HEK293 (cell line): ENCODE measurements at regions not wholly inside any gene's neighbourhood (a gene's known extent, or its start where the extent isn't known, plus 50 kb on each side); places are given as distances from the start of the nearest gene placed in this dataset.

Source experiments
- CTCF ChIA-PET: fragments of 350-600 bp; formaldehyde crosslinking; extraction: SDS; loops from one replicate; lab custom pipeline; 2021; ENCODE audit warnings: antibody characterized with exemption; lab: Yijun Ruan, JAX
- POLR2A ChIA-PET: fragments of 300-600 bp; formaldehyde crosslinking; extraction: SDS; loops from one replicate; lab custom pipeline; 2020; ENCODE audit warnings: antibody characterized with exemption, inconsistent platforms; lab: Yijun Ruan, JAX
- H3K27ac ChIP-seq: fragments of 200-500 bp; sonication (Bioruptor generic); 2 replicates; pipeline ENCODE4 v1.5.1; 2014; ENCODE audit warnings: low read depth, low read length, control low read depth, inconsistent platforms; ENCODE audit errors: extremely low read depth
- H3K36me3 ChIP-seq, 2 experiments: fragments of 200-500 bp in 1 of 2; sonication (Bioruptor generic) in 1 of 2; 1 replicate in 1 of 2; 2 replicates in 1 of 2; pipeline ENCODE4 v1.5.1; 2014 to 2017; ENCODE audit warnings: inconsistent platforms in 2 of 2, low read length in 2 of 2; ENCODE audit not compliant: control insufficient read depth in 2 of 2, insufficient read depth in 1 of 2
- H3K4me1 ChIP-seq: fragments of 200-500 bp; sonication (Bioruptor generic); 2 replicates; pipeline ENCODE4 v1.5.1; 2014; ENCODE audit warnings: mild to moderate bottlenecking, low read length, inconsistent platforms; ENCODE audit not compliant: control insufficient read depth, insufficient read depth
- H3K4me3 ChIP-seq: 2 replicates; pipeline ENCODE4 v1.5.1; 2011; ENCODE audit warnings: low read depth, mild to moderate bottlenecking, control low read depth, low read length, moderate library complexity
- H3K9me3 ChIP-seq: fragments of 200-500 bp; sonication (Bioruptor generic); 2 replicates; pipeline ENCODE4 v1.5.1; 2014; ENCODE audit warnings: low read depth, low read length, inconsistent platforms; ENCODE audit not compliant: control insufficient read depth, insufficient read depth
- TSHZ1 ChIP-seq: fragments of 450-650 bp; formaldehyde crosslinking; IDR thresholded peaks from 2 replicates; pipeline ENCODE4 v1.5.1; 2016; ENCODE audit warnings: missing biosample characterization, missing genetic modification characterization, borderline replicate concordance
- ZBTB20 ChIP-seq: fragments of 450-650 bp; formaldehyde crosslinking; IDR thresholded peaks from 2 replicates; pipeline ENCODE4 v1.5.1; 2016; ENCODE audit warnings: missing biosample characterization, missing genetic modification characterization
- ZNF157 ChIP-seq: fragments of 450-650 bp; formaldehyde crosslinking; IDR thresholded peaks from 2 replicates; pipeline ENCODE4 v1.5.1; 2016; ENCODE audit warnings: missing biosample characterization, missing genetic modification characterization
- ZNF211 ChIP-seq: fragments of 450-650 bp; formaldehyde crosslinking; IDR thresholded peaks from 2 replicates; pipeline ENCODE4 v1.5.1; 2016; ENCODE audit warnings: low read depth, missing biosample characterization, missing genetic modification characterization
- ZNF24 ChIP-seq: fragments of 450-650 bp; formaldehyde crosslinking; IDR thresholded peaks from 2 replicates; pipeline ENCODE4 v1.5.1; 2016; ENCODE audit warnings: missing biosample characterization, missing genetic modification characterization
- ZNF341 ChIP-seq: fragments of 450-650 bp; formaldehyde crosslinking; IDR thresholded peaks from 2 replicates; pipeline ENCODE4; 2016; ENCODE audit warnings: low read depth, missing biosample characterization, missing genetic modification characterization
- ZNF473 ChIP-seq: fragments of 450-650 bp; formaldehyde crosslinking; IDR thresholded peaks from 2 replicates; pipeline ENCODE4 v1.5.1; 2017; ENCODE audit warnings: missing biosample characterization, missing genetic modification characterization
- ZNF488 ChIP-seq: fragments of 450-650 bp; formaldehyde crosslinking; IDR thresholded peaks from 2 replicates; pipeline ENCODE4 v1.5.1; 2016; ENCODE audit warnings: missing biosample characterization, missing genetic modification characterization
- ZNF501 ChIP-seq: fragments of 450-650 bp; formaldehyde crosslinking; IDR thresholded peaks from 2 replicates; pipeline ENCODE4 v1.5.1; 2016; ENCODE audit warnings: missing biosample characterization, missing genetic modification characterization
- ZNF514 ChIP-seq: fragments of 450-650 bp; formaldehyde crosslinking; IDR thresholded peaks from 2 replicates; pipeline ENCODE4 v1.5.1; 2016; ENCODE audit warnings: missing biosample characterization, missing genetic modification characterization
- ZNF544 ChIP-seq: fragments of 450-650 bp; formaldehyde crosslinking; IDR thresholded peaks from 2 replicates; pipeline ENCODE4 v1.5.0; 2017; ENCODE audit warnings: missing biosample characterization, missing genetic modification characterization
- ZNF768 ChIP-seq: fragments of 450-650 bp; formaldehyde crosslinking; IDR thresholded peaks from 2 replicates; pipeline ENCODE4 v1.5.1; 2018; ENCODE audit warnings: missing biosample characterization, mild to moderate bottlenecking, missing genetic modification characterization
- ZNF776 ChIP-seq: fragments of 450-650 bp; formaldehyde crosslinking; IDR thresholded peaks from 2 replicates; pipeline ENCODE4 v1.5.0; 2017; ENCODE audit warnings: missing biosample characterization, missing genetic modification characterization, borderline replicate concordance
- ZNF792 ChIP-seq: fragments of 450-650 bp; formaldehyde crosslinking; IDR thresholded peaks from 2 replicates; pipeline ENCODE4 v1.5.1; 2016; ENCODE audit warnings: missing biosample characterization, missing genetic modification characterization
- ZSCAN4 ChIP-seq: fragments of 450-650 bp; formaldehyde crosslinking; IDR thresholded peaks from 2 replicates; pipeline ENCODE4 v1.5.1; 2017; ENCODE audit warnings: missing biosample characterization, missing genetic modification characterization

- POLR2A ChIA-PET, result no interaction called here
- Histone ChIP-seq H3K4me3 (no peak overlapping the region), H3K36me3 (no peaks in the 10 kb centered on the region), H3K9me3 (no peaks in the 10 kb centered on the region), H3K27ac (no peak overlapping the region)
- CTCF ChIA-PET, result interaction anchor here (0.6 to 2.4 kb wide), 13 partner anchors 11 to 1345 kb away, joined by 3 to 9 read pairs (median 4); no protein-coding TSS in a partner anchor
- TF ChIP-seq ZNF157 (no peak), ZNF24 (tag by site-specific recombination) (no peak), ZSCAN4 (tag by site-specific recombination) (no peak), ZNF488 (tag by site-specific recombination) (no peak), ZNF514 (tag by site-specific recombination) (no peak), ZNF211 (tag by site-specific recombination) (no peak), ZNF501 (no peak)
- TF ChIP-seq, all 188 proteins: peak for 0
- H3K4me1 ChIP-seq, result no peaks in the 10 kb centered on the region
These were observed 53.6 kb upstream of the TMCO5A start for GRCh38 chr15:37880835-37881153.

- Histone ChIP-seq H3K4me3 (no peak overlapping the region), H3K4me1 (no peaks in the 10 kb centered on the region), H3K9me3 (no peaks in the 10 kb centered on the region), H3K27ac (no peak overlapping the region)
- ChIA-PET POLR2A (no interaction called here), CTCF (interaction anchor here (0.5 to 2.4 kb wide), 12 partner anchors 11 to 848 kb away, joined by 3 to 9 read pairs (median 4); no protein-coding TSS in a partner anchor)
- TF ChIP-seq ZNF341 (tag by site-specific recombination) (no peak), ZSCAN4 (tag by site-specific recombination) (no peak), ZBTB20 (tag by site-specific recombination) (no peak), ZNF792 (no peak), ZNF544 (tag by site-specific recombination) (no peak), TSHZ1 (tag by site-specific recombination) (no peak), ZNF768 (tag by site-specific recombination) (no peak), ZNF473 (tag by site-specific recombination) (no peak), ZNF776 (tag by site-specific recombination) (no peak)
- TF ChIP-seq, all 188 proteins: peak for 0
- no peaks in the 10 kb centered on the region for H3K36me3 ChIP-seq
These were observed 53.0 kb upstream of the TMCO5A start for GRCh38 chr15:37881237-37882013.
